GM18867 (cell line): ENCODE measurements at regions not wholly inside any gene's neighbourhood (a gene's known extent, or its start where the extent isn't known, plus 50 kb on each side); places are given as distances from the start of the nearest gene placed in this dataset.
A peak's percentile ranks its signal among the peaks of the same experiment; 100 is the strongest.

Experiments
- ATAC-seq: cut with Tn5 transposase; IDR thresholded peaks from one replicate; pipeline ENCODE4 v1.9.1; 2021; ENCODE audit warnings: mild to moderate bottlenecking, moderate library complexity; ENCODE audit not compliant: unreplicated experiment

- ATAC-seq: no peak
Observed at GRCh38 chr12:123078120-123078465, 72.8 kb downstream of the PITPNM2 start.

GRCh38 chr12:123077298-123078119 lies 73.4 kb downstream of the PITPNM2 start:
- ATAC-seq: no peak

- ATAC-seq: peak; percentile 66
Observed at GRCh38 chr12:123076604-123077297, 74.1 kb downstream of the PITPNM2 start.

- ATAC-seq: peak; percentile 69
Observed at GRCh38 chr12:123075646-123076171, 75.2 kb downstream of the PITPNM2 start.

- ATAC-seq: no peak
Observed at GRCh38 chr12:123075087-123075645, 75.7 kb downstream of the PITPNM2 start.

- no peak for ATAC-seq
Observed at GRCh38 chr12:123073962-123074801, 76.7 kb downstream of the PITPNM2 start.

GRCh38 chr12:123073292-123073691 lies 77.6 kb downstream of the PITPNM2 start:
- no peak for ATAC-seq

GRCh38 chr12:123071857-123072256 lies 79.0 kb downstream of the PITPNM2 start:
- ATAC-seq: no peak

GRCh38 chr12:123071099-123071800 lies 79.6 kb downstream of the PITPNM2 start:
- ATAC-seq: no peak

- ATAC-seq: no peak
Observed at GRCh38 chr12:123070267-123071081, 80.4 kb downstream of the PITPNM2 start.

GRCh38 chr12:123069436-123070266 lies 81.2 kb downstream of the PITPNM2 start:
- ATAC-seq: no peak

GRCh38 chr12:123067654-123068053 lies 83.2 kb downstream of the PITPNM2 start:
- no peak for ATAC-seq

- no peak for ATAC-seq
Observed at GRCh38 chr12:123066384-123066710, 84.5 kb downstream of the PITPNM2 start.

- no peak for ATAC-seq
Observed at GRCh38 chr12:123065676-123066383, 85.1 kb downstream of the PITPNM2 start.

GRCh38 chr12:123064885-123065619 lies 84.6 kb downstream of the ARL6IP4 start:
- ATAC-seq: no peak

- ATAC-seq: no peak
Observed at GRCh38 chr12:123064366-123064765, 83.9 kb downstream of the ARL6IP4 start.

- no peak for ATAC-seq
Observed at GRCh38 chr12:123063535-123063934, 83.1 kb downstream of the ARL6IP4 start.
